H9 (cell line): ENCODE measurements at regions not wholly inside any gene's neighbourhood (a gene's known extent, or its start where the extent isn't known, plus 50 kb on each side); places are given as distances from the start of the nearest gene placed in this dataset.

Experiments used
- DNase-seq: peaks from one replicate; pipeline ENCODE4 v3.0.0-alpha.2; 2017
- H2AFZ ChIP-seq: one replicate; pipeline ENCODE4 v1.6.1; 2013; ENCODE audit warnings: mild to moderate bottlenecking, low read length, control low read depth, moderate library complexity
- H2AK5ac ChIP-seq: 2 replicates; pipeline ENCODE4 v1.6.1; 2013; ENCODE audit warnings: low read length, control low read depth, mixed read lengths; ENCODE audit not compliant: insufficient read length
- H2BK120ac ChIP-seq: one replicate; pipeline ENCODE4 v1.6.1; 2013; ENCODE audit warnings: low read depth, mild to moderate bottlenecking, low read length, control low read depth, inconsistent platforms; ENCODE audit not compliant: poor library complexity, severe bottlenecking
- H2BK12ac ChIP-seq: 2 replicates; pipeline ENCODE4 v1.6.1; 2013; ENCODE audit warnings: low read length, control low read depth, mixed read lengths, low read depth; ENCODE audit not compliant: insufficient read length
- H2BK15ac ChIP-seq: 2 replicates; pipeline ENCODE4 v1.6.1; 2013; ENCODE audit warnings: low read depth, low read length, control low read depth
- H2BK20ac ChIP-seq: one replicate; pipeline ENCODE4 v1.6.1; 2013; ENCODE audit warnings: low read depth, mild to moderate bottlenecking, low read length, control low read depth, inconsistent platforms; ENCODE audit not compliant: poor library complexity, severe bottlenecking
- H2BK5ac ChIP-seq: 2 replicates; pipeline ENCODE4 v1.6.1; 2013; ENCODE audit warnings: low read length, control low read depth, mixed read lengths; ENCODE audit not compliant: insufficient read length
- H3K14ac ChIP-seq: 2 replicates; pipeline ENCODE4 v1.6.1; 2013; ENCODE audit warnings: low read length, control low read depth; ENCODE audit not compliant: insufficient read depth
- H3K18ac ChIP-seq: 2 replicates; pipeline ENCODE4 v1.6.1; 2013; ENCODE audit warnings: low read depth, mild to moderate bottlenecking, mixed read lengths, low read length, control low read depth; ENCODE audit not compliant: insufficient read length
- H3K23ac ChIP-seq: 2 replicates; pipeline ENCODE4 v1.6.1; 2013; ENCODE audit warnings: low read length, control low read depth, mixed read lengths, low read depth; ENCODE audit not compliant: insufficient read length
- H3K23me2 ChIP-seq: 2 replicates; pipeline ENCODE4 v1.6.1; 2013; ENCODE audit warnings: low read depth, mild to moderate bottlenecking, mixed read lengths, low read length, control low read depth; ENCODE audit not compliant: insufficient read length, poor library complexity, severe bottlenecking
- H3K27ac ChIP-seq: 2 replicates; pipeline ENCODE4 v1.5.1; 2013; ENCODE audit warnings: low read length, control low read depth, mixed read lengths, low read depth; ENCODE audit not compliant: insufficient read length
- H3K27me3 ChIP-seq: 2 replicates; pipeline ENCODE4 v1.6.1; 2013; ENCODE audit warnings: low read length, control low read depth, inconsistent platforms; ENCODE audit not compliant: insufficient read depth
- H3K4ac ChIP-seq: 2 replicates; pipeline ENCODE4 v1.6.1; 2013; ENCODE audit warnings: low read depth, mild to moderate bottlenecking, control low read depth, inconsistent platforms, low read length, moderate library complexity
- H3K4me1 ChIP-seq: 2 replicates; pipeline ENCODE4 v1.6.1; 2013; ENCODE audit warnings: low read length, control low read depth, inconsistent platforms; ENCODE audit not compliant: insufficient read depth
- H3K4me2 ChIP-seq: 2 replicates; pipeline ENCODE4 v1.6.1; 2013; ENCODE audit warnings: low read length, control low read depth, mixed read lengths; ENCODE audit not compliant: insufficient read length, insufficient read depth
- H3K56ac ChIP-seq: 2 replicates; pipeline ENCODE4 v1.6.1; 2013; ENCODE audit warnings: low read depth, mild to moderate bottlenecking, mixed read lengths, low read length, control low read depth; ENCODE audit not compliant: insufficient read length
- H3K79me1 ChIP-seq: 2 replicates; pipeline ENCODE4 v1.6.1; 2013; ENCODE audit warnings: low read depth, mild to moderate bottlenecking, moderate library complexity, low read length, control low read depth, inconsistent platforms; ENCODE audit not compliant: insufficient read depth, poor library complexity, severe bottlenecking
- H3K79me2 ChIP-seq: 2 replicates; pipeline ENCODE4 v1.6.1; 2013; ENCODE audit warnings: low read length, control low read depth, inconsistent platforms; ENCODE audit not compliant: insufficient read depth
- H3K9ac ChIP-seq: 2 replicates; pipeline ENCODE4 v1.6.1; 2013; ENCODE audit warnings: low read length, control low read depth, mixed read lengths; ENCODE audit not compliant: insufficient read length; ENCODE audit errors: extremely low read depth
- H3K9me3 ChIP-seq: one replicate; pipeline ENCODE4 v1.6.1; 2013; ENCODE audit warnings: low read depth, low read length, inconsistent platforms; ENCODE audit not compliant: control insufficient read depth
- H3T11ph ChIP-seq: one replicate; pipeline ENCODE4 v1.6.1; 2013; ENCODE audit warnings: mild to moderate bottlenecking, low read length, control low read depth, inconsistent platforms
- H4K20me1 ChIP-seq: one replicate; pipeline ENCODE4 v1.6.1; 2013; ENCODE audit not compliant: control insufficient read depth, insufficient read length, insufficient read depth
- H4K5ac ChIP-seq: 2 replicates; pipeline ENCODE4 v1.6.1; 2013; ENCODE audit warnings: low read depth, mild to moderate bottlenecking, mixed read lengths, low read length, control low read depth; ENCODE audit not compliant: insufficient read length
- H4K8ac ChIP-seq: replicated peaks from 2 replicates; pipeline ENCODE4 v1.6.1; 2013; ENCODE audit warnings: low read length, control low read depth, mixed read lengths, low read depth; ENCODE audit not compliant: insufficient read length
- H4K91ac ChIP-seq: 2 replicates; pipeline ENCODE4 v1.6.1; 2013; ENCODE audit warnings: low read depth, mild to moderate bottlenecking, moderate library complexity, mixed read lengths, low read length, control low read depth; ENCODE audit not compliant: insufficient read length
- H3K27ac Mint-ChIP-seq, 3 experiments: 2 replicates in 2 of 3; 3 replicates in 1 of 3; pipeline ENCODE4 v1.8.0; 2020 to 2021; ENCODE audit warnings: mixed read lengths in 3 of 3, mild to moderate bottlenecking in 1 of 3, moderate library complexity in 1 of 3
- H3K27me3 Mint-ChIP-seq: 2 replicates; pipeline ENCODE4 v1.8.0; 2021; ENCODE audit warnings: low read depth, mild to moderate bottlenecking, moderate library complexity, mixed read lengths
- H3K36me3 Mint-ChIP-seq, 3 experiments: 2 replicates in 2 of 3; 3 replicates in 1 of 3; pipeline ENCODE4 v1.8.0; 2020 to 2021; ENCODE audit warnings: low read depth in 3 of 3, mixed read lengths in 3 of 3; ENCODE audit not compliant: insufficient read depth in 1 of 3
- H3K4me1 Mint-ChIP-seq, 2 experiments: 2 replicates each; pipeline ENCODE4 v1.8.0; 2020; ENCODE audit warnings: mixed read lengths in 2 of 2
- H3K4me3 Mint-ChIP-seq, 2 experiments: 2 replicates in 1 of 2; 3 replicates in 1 of 2; pipeline ENCODE4 v1.8.0; 2020 to 2021; ENCODE audit warnings: mild to moderate bottlenecking in 2 of 2, mixed read lengths in 2 of 2, moderate library complexity in 1 of 2
- H3K9me3 Mint-ChIP-seq, 2 experiments: 2 replicates in 1 of 2; 3 replicates in 1 of 2; pipeline ENCODE4 v1.8.0; 2020; ENCODE audit warnings: mild to moderate bottlenecking in 2 of 2, mixed read lengths in 2 of 2, moderate library complexity in 1 of 2
- CTCF ChIP-seq: fragments of 200-600 bp; sonication (generic); conservative IDR thresholded peaks from 3 replicates; pipeline ENCODE4 v1.8.0; 2021; ENCODE audit warnings: antibody characterized with exemption, mild to moderate bottlenecking
- WGBS: extraction: QIAGEN DNeasy Blood & Tissue Kit; methylation state at CpG from one replicate; pipeline ENCODE4 v1.1.7; 2013; ENCODE audit warnings: missing lambda C conversion rate, low lambda C conversion rate, mixed read lengths; ENCODE audit not compliant: insufficient read length; ENCODE audit errors: extremely low coverage; 5-methylcytosine and 5-hydroxymethylcytosine counted together

- no peak overlapping the region for H3K27ac Mint-ChIP-seq
- no peak overlapping the region for H3K27ac ChIP-seq
- no peak overlapping the region for H4K5ac ChIP-seq
- no peak overlapping the region for H3K18ac ChIP-seq
- H3K9me3 Mint-ChIP-seq, result peaks cover 14% of the 10 kb centered on the region in 2 experiments
- H2BK120ac ChIP-seq, result no peak overlapping the region
- no peaks in the 10 kb centered on the region for H4K20me1 ChIP-seq
- no peak overlapping the region for H3T11ph ChIP-seq
- no peak overlapping the region for H3K9ac ChIP-seq
- H3K27me3 Mint-ChIP-seq, result peaks cover 30% of the 10 kb centered on the region
- H3K79me1 ChIP-seq, result no peaks in the 10 kb centered on the region
- H2BK12ac ChIP-seq, result no peak overlapping the region
- DNase-seq, result peak; percentile 17
- peaks cover 8 to 11% of the 10 kb centered on the region in 2 experiments for H3K4me1 Mint-ChIP-seq
- no peaks in the 10 kb centered on the region for H3K79me2 ChIP-seq
- H3K27me3 ChIP-seq, result no peaks in the 10 kb centered on the region
- no peak overlapping the region for H3K14ac ChIP-seq
- H3K4me2 ChIP-seq, result no peak overlapping the region
- H3K4ac ChIP-seq, result no peak overlapping the region
- H3K9me3 ChIP-seq, result no peaks in the 10 kb centered on the region
- H2BK20ac ChIP-seq, result no peak overlapping the region
- TF ChIP-seq CTCF, result no peak
- no CpG with 5 or more reads among the region's 13 CpGs for WGBS
- H3K56ac ChIP-seq, result no peak overlapping the region
- H3K36me3 Mint-ChIP-seq, result peaks cover 2 to 6% (median 4%) of the 10 kb centered on the region in 3 experiments; a peak in 6 of 7 replicates
- H2BK5ac ChIP-seq, result no peak overlapping the region
- H3K23me2 ChIP-seq, result no peaks in the 10 kb centered on the region
- H3K4me3 Mint-ChIP-seq, result no peak overlapping the region
- H3K23ac ChIP-seq, result no peak overlapping the region
- H2AFZ ChIP-seq, result no peak overlapping the region
- H3K4me1 ChIP-seq, result no peaks in the 10 kb centered on the region
- H4K91ac ChIP-seq, result no peak overlapping the region
- H4K8ac ChIP-seq, result no peak overlapping the region
- H2AK5ac ChIP-seq, result no peak overlapping the region
- no peak overlapping the region for H2BK15ac ChIP-seq
Measured at GRCh38 chr22:48920776-48921241, 906.9 kb downstream of the BRD1 start.
